ENCODE measurements at regions not wholly inside any gene's neighbourhood (a gene's known extent, or its start where the extent isn't known, plus 50 kb on each side); places are given as distances from the start of the nearest gene placed in this dataset.

DNA sequence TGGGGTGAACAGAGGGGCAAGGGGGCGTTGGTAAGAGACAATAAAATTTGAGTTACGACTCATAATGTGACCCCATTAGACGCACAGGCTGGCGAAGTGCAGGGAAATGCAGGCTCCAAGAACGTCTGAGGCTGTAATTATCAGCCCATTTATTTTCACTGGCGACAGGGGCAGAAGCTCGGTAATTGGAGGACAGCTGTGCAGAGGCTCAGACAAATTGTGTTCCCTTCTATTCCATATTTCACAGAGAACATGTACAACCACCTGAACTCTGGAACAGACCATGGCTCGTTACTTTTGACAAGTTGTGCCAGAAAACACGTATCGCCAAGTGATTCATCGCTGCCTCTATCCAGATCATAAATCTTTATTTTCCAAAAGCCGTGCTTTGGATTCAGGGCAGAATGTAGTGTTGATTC, 137.3 kb upstream of the FRMD4A start:
- DNase-seq (ENCODE audit: low read depth), result no peak
- no peak for TF ChIP-seq CTCF (IDR thresholded peaks at IDR 0.05; ENCODE audit: control insufficient read depth, extremely low read depth, insufficient read depth)
- no peak overlapping the region for H3K4me3 ChIP-seq (ENCODE audit: low read depth, low read length)

DNA sequence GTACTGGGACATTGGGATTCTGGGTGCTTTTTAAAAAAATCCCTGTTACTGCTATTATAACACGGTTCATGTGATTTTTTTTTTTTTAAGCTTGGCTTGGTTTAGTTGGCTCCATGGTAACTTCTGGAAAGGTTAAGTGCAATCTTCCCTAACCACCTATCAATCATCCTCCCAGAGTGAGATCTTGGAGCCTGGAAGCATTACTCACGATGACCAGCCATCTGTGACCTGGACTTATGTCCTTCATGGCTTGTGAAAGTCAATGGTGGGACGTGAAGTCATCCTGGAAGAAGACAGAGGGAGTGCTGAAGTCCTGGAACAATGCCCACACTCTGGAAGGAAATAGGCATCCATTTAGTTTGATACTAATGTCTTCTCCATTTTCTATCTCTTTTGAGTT, 135.5 kb upstream of the FRMD4A start:
- H3K4me3 ChIP-seq (ENCODE audit: low read depth, low read length), result no peak overlapping the region
- TF ChIP-seq CTCF (IDR thresholded peaks at IDR 0.05; ENCODE audit: control insufficient read depth, extremely low read depth, insufficient read depth), result no peak
- no peak for DNase-seq (ENCODE audit: low read depth)

DNA sequence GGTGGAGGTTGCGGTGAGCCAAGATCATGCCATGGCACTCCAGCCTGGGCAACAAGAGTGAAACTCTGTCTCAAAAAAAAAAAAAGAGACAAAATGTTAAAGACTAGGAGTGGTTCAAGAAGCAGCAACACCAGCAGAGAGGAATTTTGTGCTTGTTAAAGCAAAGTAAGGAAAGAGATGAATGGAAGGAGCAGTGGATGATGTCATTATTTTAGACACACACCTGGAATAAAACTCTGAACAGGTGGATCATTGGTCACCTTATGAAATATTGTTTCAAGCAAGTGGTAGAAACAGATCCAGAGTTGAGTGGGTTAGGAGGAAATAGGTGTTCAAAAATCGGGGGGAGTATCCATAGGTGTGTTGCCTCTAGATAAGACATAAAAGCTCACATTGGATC, 129.7 kb upstream of the FRMD4A start:
- no peak for DNase-seq (ENCODE audit: low read depth)
- no peak overlapping the region for H3K4me3 ChIP-seq (ENCODE audit: low read depth, low read length)
- TF ChIP-seq CTCF (IDR thresholded peaks at IDR 0.05; ENCODE audit: control insufficient read depth, extremely low read depth, insufficient read depth), result no peak

DNA sequence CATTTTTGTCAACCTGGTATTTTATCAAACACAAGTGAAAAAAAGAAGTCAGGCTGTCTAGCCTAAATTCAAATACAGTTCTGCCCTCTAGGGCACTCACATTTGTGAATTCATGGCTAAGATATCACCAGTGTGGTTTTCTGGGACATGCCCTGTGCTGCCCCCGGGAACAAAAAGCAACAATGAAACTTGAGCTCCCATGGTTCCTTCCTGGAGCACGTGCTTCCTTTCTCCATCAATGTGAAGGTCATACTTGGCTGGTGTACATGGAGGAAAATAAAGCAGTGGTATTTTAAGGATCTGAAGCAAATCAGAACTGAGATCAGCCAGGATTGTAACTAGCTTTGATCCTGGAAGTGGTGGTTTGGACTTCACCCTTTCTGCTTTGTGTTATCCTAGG, 128.9 kb upstream of the FRMD4A start:
- no peak for DNase-seq (ENCODE audit: low read depth)
- TF ChIP-seq CTCF (IDR thresholded peaks at IDR 0.05; ENCODE audit: control insufficient read depth, extremely low read depth, insufficient read depth), result no peak

DNA sequence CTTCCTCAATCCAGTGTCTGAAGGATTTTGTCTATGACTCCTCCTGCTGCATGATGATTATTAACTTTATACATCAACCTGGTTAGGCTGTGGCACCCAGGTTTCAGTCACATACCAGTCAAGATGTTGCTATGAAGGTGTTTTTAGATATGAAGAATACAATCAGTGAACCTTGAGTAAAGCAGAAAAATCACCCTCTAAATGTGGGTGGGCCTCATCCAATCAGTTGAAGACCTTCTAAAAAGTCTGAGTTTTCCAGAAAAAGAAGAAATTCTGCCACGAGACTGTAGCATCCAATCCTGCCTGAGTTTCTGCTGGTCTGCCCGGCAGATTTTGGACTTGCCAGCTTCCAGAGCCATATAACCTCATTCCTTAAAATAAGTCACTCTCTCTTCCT, 126.1 kb upstream of the FRMD4A start:
- TF ChIP-seq CTCF (IDR thresholded peaks at IDR 0.05; ENCODE audit: control insufficient read depth, extremely low read depth, insufficient read depth), result no peak
- no peak overlapping the region for H3K4me3 ChIP-seq (ENCODE audit: low read depth, low read length)
- no peak for DNase-seq (ENCODE audit: low read depth)

More for the DNA sequence above, 128.9 kb upstream of the FRMD4A start:
- H3K4me3 ChIP-seq (ENCODE audit: low read depth, low read length), result no peak overlapping the region

- no peak overlapping the region for H3K4me3 ChIP-seq (ENCODE audit: low read depth, low read length)
- TF ChIP-seq CTCF (IDR thresholded peaks at IDR 0.05; ENCODE audit: control insufficient read depth, extremely low read depth, insufficient read depth), result no peak
- DNase-seq (ENCODE audit: low read depth), result no peak
Measured at GRCh38 chr10:14456218-14456869, 125.6 kb upstream of the FRMD4A start.

DNA sequence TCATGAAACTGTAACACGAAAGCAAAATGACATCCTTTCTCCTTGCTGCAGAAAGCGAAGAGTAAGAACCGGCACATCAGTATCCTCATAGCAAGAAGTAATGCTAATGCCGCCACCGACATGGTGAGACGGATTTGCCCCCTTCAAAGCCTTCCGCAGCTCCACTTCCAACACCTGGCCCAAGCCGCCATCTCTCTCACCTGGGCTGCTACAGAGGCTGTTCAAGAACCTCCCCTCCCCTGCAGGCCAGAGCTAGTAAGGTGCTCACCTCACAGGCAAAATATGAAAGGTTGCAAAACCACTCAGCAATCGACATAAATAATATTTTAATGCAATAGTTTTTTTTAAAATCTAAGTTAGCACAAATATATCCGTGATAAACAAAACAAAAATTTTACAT, 123.9 kb upstream of the FRMD4A start:
- DNase-seq (ENCODE audit: low read depth), result no peak
- no peak overlapping the region for H3K4me3 ChIP-seq (ENCODE audit: low read depth, low read length)
- no peak for TF ChIP-seq CTCF (IDR thresholded peaks at IDR 0.05; ENCODE audit: control insufficient read depth, extremely low read depth, insufficient read depth)
